PFSK-1 (cell line): ENCODE measurements at regions not wholly inside any gene's neighbourhood (a gene's known extent, or its start where the extent isn't known, plus 50 kb on each side); places are given as distances from the start of the nearest gene placed in this dataset.

Source experiments
- FOXP2 ChIP-seq: optimal IDR thresholded peaks from 2 replicates; pipeline ENCODE3; 2011; ENCODE audit warnings: borderline replicate concordance, control low read depth, inconsistent platforms; ENCODE audit not compliant: insufficient read depth; ENCODE audit errors: extremely low read length, extremely low read depth
- POLR2AphosphoS5 ChIP-seq: IDR thresholded peaks from 2 replicates; pipeline ENCODE4 v1.6.1; 2012; ENCODE audit warnings: low read depth, mild to moderate bottlenecking, control low read depth, low read length, moderate library complexity
- REST ChIP-seq, 2 experiments: IDR thresholded peaks; 2 replicates each; pipeline versions ENCODE4 v1.6.1 to v1.8.0; 2011 to 2012; ENCODE audit warnings: low read depth in 2 of 2, low read length in 2 of 2, control low read depth in 1 of 2, inconsistent platforms in 1 of 2, mild to moderate bottlenecking in 1 of 2, moderate library complexity in 1 of 2; ENCODE audit not compliant: insufficient read depth in 1 of 2
- SIN3A ChIP-seq: IDR thresholded peaks from 2 replicates; pipeline ENCODE4 v1.6.1; 2012; ENCODE audit warnings: mild to moderate bottlenecking, low read length, moderate library complexity, borderline replicate concordance; ENCODE audit not compliant: insufficient read depth
- TAF1 ChIP-seq: IDR thresholded peaks from 2 replicates; pipeline ENCODE4 v1.6.1; 2012; ENCODE audit warnings: low read length, control low read depth, borderline replicate concordance; ENCODE audit not compliant: insufficient read depth

- TF ChIP-seq FOXP2 (no peak), SIN3A (no peak), REST (IDR thresholded peaks at IDR 0.05; ENCODE audit: insufficient read depth in 1 of 2, low read depth in 2 of 2, low read length in 2 of 2) (no peak), POLR2AphosphoS5 (no peak), TAF1 (no peak)
These were observed 59.4 kb upstream of the ADRA2C start for GRCh38 chr4:3706565-3707422.

GRCh38 chr4:3706111-3706511, 60.1 kb upstream of the ADRA2C start:
- TF ChIP-seq TAF1 (no peak), POLR2AphosphoS5 (no peak), REST (IDR thresholded peaks at IDR 0.05; ENCODE audit: insufficient read depth in 1 of 2, low read depth in 2 of 2, low read length in 2 of 2) (no peak)

GRCh38 chr4:3705236-3705987, 60.8 kb upstream of the ADRA2C start:
- TF ChIP-seq SIN3A (no peak), FOXP2 (no peak), POLR2AphosphoS5 (no peak), TAF1 (no peak), REST (IDR thresholded peaks at IDR 0.05; ENCODE audit: insufficient read depth in 1 of 2, low read depth in 2 of 2, low read length in 2 of 2) (no peak)

- TF ChIP-seq TAF1 (no peak), FOXP2 (no peak), POLR2AphosphoS5 (no peak), REST (IDR thresholded peaks at IDR 0.05; ENCODE audit: insufficient read depth in 1 of 2, low read depth in 2 of 2, low read length in 2 of 2) (no peak), SIN3A (no peak)
These were observed 61.5 kb upstream of the ADRA2C start for GRCh38 chr4:3704669-3705068.
